ENCODE measurements at regions not wholly inside any gene's neighbourhood (a gene's known extent, or its start where the extent isn't known, plus 50 kb on each side); places are given as distances from the start of the nearest gene placed in this dataset.
"Not testable (repeated sequence)": the region's sequence is repeated elsewhere in the genome, so short reads cannot be mapped to it uniquely, and the experiment has no call there.

DNA sequence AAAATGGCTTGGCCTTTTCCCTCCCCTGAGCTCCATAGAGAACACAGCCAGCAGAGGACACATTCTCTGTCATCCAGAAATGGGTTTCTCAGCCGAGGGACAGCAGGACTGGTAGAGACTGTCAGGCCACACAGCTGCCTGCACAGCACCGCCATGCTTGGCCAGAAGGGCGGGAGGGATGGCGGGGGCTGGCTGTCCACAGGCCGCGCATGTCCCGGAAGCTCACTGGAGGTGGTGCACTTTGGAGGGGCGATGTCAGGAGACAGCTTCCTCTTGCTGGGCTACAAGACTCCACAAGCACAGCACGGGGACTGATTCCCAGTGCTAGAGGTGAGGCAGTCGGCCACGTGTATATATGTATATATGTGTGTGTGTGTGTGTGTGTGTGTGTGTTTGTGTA is 125.3 kb downstream of the GOLGA6L4 start:
- not testable (repeated sequence) for DNase-seq

DNA sequence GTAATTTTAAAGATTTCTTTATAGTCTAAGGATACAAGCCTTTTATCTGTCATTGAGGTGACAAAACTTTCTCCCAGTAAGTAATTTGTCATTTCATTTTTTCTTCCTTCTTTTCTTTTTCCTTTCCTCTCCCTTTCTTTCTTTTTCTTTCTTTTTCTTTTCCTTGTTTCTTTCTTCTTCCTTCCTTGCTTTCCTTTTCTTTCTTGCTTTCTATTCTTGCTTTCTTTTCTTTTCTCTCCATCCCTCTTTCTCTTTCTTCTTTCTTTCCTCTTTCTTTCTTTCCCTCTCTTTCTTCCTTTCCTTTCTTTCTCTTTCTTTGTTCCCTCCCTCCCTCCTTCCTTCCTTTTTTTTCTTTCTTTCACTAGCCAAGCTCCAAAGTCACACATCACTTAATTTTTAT is 148.8 kb downstream of the GOLGA6L4 start:
- not testable (repeated sequence) for DNase-seq

DNA sequence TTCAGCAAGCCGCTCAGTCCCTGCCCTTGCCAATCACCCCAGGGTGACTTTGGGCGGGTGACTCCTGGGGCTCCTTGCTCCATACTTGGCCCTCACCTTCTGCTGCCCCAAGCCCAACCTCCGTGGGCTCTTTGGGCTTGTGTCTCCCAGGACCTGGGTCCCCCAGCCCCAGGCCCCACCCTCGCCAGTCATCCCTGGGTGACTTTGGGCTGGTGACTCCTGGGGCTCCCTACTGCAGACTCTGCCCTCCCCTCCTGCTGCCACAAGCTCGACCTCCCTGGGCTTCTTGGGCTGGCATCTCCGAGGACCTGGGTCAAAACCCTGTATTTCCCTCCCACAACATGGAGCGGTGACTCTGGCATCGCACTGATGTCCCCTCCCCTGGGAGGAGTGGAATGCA is 151.5 kb downstream of the GOLGA6L4 start:
- no peak for DNase-seq

DNA sequence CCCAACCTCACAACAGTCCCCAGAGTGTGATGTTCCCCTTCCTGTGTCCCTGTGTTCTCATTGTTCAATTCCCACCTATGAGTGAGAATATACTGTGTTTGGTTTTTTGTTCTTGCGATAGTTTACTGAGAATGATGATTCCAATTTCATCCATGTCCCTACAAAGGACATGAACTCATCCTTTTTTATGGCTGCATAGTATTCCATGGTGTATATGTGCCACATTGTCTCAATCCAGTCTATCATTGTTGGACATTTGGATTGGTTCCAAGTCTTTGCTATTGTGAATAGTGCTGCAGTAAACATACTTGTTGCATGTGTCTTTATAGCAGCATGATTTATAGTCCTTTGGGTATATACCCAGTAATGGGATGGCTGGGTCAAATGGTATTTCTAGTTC is 152.6 kb downstream of the GOLGA6L4 start:
- DNase-seq, result not testable (repeated sequence)

DNA sequence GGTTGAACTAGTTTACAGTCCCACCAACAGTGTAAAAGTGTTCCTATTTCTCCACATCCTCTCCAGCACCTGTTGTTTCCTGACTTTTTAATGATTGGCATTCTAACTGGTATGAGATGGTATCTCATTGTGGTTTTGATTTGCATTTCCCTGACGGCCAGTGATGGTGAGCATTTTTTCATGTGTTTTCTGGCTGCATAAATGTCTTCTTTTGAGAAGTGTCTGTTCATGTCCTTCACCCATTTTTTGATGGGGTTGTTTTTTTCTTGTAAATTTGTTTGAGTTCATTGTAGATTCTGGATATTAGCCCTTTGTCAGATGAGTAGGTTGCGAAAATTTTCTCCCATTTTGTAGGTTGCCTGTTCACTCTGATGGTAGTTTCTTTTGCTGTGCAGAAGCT is 153.1 kb downstream of the GOLGA6L4 start:
- DNase-seq, result not testable (repeated sequence)

DNA sequence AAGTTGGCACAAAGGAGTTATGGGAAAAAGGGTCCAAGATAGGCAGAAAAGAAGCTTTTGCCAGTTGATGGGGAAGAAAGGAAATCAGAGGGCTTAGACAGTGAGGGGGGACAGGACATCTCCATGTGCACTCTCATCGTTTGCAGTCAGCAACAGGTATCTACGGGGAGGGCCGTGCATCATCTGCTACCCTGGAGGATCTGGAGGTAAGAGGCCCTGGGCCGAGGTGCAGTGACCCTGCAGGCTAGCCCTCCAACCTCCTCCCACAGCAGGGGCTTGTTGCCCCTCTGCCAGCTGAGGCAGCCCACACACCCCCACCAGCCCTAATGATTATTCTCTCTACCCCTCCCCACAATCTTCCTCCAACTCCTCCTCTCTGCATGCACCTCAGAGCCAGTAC is 154.8 kb downstream of the GOLGA6L4 start:
- DNase-seq, result not testable (repeated sequence)

DNA sequence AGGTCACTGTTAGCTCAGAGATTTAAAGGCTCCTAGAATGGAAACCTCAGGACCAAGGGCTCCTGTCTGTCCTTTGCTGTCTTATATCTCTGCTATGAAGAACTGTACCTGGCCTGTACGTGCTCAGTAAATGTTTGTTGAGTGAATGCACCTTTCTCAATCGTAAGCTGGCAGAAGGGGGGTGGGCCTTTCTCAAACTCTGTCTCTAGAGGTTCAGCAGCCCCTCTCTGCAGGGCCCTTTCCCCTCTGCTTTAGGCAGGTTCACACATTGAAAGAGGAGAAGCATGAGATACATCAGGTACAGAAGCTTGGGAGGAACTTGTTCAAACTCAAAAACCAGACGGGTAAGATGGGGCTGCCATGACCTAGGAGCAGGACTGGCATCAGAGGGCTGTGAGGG is 155.6 kb downstream of the GOLGA6L4 start:
- no peak for DNase-seq

DNA sequence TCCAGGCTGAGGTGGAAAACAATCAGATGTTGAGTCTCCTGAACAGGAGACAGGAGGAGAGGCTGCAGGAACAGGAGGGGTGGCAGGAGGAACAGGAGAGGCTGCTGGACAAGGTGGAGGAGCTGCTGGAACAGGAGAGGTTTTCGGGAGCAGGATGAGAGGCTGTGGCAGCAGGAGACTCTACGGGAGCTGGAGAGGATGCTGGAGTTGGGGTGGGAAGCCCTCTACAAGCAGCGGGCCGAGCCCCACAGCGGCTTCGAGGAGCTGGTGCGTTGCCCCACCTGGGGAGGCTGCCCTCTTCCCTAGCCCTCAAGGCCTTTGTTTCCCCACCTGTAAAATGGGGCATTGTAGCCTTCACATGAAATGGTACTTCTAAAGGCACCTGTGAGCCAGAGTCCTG is 156.4 kb downstream of the GOLGA6L4 start:
- DNase-seq, result not testable (repeated sequence)

DNA sequence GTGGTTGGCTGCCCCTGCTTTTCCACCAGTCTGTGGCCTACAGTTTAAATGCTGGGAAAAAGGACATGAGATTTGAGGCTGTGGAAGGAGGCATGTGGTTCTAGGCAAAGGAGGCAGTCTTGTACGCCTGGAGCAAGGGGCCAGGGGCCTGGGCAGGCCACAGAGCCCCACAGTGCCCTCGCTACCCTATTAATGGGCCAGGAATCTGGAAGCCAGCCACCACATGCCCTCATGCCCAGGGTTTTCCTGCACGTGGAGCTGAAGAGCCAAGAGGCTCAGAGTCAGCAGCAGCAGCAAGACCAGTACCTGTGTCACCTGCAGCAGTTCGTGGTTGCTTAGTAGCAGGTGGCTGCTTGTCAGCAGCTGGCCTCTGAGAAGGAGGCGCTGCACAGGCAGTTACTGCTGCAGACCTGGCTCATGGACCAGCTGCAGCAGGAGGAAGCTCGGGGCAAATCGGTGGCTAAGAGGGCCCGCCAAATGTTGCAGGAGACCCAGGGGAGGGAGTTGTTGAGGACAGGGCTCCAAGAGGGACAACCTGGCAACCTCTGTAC is 157.9 kb downstream of the GOLGA6L4 start:
- not testable (repeated sequence) for DNase-seq

DNA sequence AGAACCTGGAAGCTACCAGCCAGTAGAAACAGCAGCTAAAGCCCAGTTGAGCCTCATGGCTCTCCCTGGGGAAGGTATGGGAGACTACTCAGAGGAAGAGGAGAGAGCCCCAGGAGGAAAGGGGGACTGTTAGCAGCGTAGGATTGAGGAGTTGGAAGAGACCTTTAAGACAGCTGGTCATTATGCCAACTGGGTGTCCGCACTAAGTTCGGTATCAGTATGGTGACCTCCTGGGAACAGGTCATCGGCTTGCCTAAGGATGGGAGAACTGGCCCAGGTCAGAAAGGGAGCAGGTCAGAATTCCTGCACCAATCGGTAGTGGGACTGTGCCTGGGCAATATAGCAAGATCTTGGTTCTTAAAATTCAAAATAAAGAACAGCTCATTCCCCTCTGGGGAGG is 158.4 kb downstream of the GOLGA6L4 start:
- DNase-seq, result not testable (repeated sequence)

DNA sequence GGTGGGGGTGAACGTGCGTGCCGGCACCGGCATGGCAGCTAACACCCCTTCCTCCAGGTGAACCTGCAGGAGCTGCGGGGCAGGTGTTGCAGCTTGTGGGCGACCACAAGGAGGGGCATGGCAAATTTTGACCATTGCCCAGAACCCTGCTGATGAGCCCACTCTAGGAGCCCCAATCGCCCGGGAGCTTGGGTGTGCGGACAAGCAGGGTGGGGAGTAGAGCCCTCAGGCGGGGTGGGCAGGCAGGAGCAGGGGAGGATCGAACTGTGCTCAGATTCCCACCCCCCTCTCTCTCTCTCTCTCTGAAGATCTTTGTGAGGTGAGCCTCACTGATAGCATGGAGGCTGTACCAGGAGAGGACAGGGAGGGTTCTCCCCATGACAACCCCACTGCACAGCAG is 159.8 kb downstream of the GOLGA6L4 start:
- not testable (repeated sequence) for DNase-seq

DNA sequence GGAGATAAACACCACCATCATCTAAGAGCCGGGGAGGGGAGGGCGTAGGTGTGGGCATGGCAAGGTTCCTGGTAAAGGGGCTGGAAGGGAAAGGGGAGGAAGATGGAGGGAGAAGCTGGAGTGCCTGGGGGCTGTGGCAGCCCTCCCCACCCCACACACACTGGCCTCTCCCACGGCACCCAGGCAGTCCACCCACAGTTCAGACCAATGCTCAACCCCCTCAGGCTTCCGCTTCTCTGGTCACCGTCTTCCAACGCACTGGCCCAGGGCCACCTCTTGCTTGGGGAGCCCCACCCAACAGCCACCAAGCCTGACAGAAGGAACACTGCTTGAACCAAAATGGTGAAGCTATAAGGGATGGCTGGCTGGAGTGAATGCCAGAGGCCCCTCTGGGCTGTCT is 160.3 kb downstream of the GOLGA6L4 start:
- DNase-seq, result not testable (repeated sequence)

DNA sequence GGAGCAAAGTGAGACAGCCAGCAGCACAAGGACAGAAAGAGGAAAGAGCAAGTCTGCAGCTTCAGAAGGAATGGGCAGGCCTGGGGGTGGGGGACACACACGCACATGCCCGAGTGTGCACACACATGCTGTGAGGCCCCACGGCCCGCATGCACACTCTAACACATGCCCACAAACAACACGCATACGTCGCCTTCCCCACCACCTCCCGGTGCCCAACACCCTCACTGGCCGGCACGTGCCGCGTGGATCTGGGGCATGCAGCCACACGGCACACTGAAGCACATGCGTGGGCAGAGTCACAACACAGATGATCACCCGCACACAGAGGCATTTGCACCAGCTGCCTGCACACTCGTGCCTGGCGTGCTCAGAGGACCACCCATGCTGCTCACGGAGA is 161.5 kb downstream of the GOLGA6L4 start:
- DNase-seq, result not testable (repeated sequence)

DNA sequence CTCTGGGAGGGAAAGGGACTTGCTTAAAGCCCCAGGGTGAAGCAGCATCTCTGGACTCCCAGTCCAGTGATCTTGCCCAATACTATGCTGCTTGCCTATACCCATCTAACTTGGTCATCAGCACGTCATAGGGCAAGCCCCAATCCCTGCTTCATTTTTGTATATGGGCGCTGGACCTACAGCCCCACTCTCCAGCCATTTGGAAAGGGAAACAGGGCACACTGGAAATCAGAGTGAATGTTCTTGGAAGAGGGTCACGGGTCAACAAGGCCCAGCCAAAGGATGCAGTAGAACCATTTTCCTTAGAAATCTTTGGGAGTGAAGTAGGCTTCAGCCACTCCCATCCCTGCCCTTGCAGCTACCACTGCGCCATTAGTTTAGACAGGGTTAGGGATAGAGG is 162.5 kb downstream of the GOLGA6L4 start:
- not testable (repeated sequence) for DNase-seq

DNA sequence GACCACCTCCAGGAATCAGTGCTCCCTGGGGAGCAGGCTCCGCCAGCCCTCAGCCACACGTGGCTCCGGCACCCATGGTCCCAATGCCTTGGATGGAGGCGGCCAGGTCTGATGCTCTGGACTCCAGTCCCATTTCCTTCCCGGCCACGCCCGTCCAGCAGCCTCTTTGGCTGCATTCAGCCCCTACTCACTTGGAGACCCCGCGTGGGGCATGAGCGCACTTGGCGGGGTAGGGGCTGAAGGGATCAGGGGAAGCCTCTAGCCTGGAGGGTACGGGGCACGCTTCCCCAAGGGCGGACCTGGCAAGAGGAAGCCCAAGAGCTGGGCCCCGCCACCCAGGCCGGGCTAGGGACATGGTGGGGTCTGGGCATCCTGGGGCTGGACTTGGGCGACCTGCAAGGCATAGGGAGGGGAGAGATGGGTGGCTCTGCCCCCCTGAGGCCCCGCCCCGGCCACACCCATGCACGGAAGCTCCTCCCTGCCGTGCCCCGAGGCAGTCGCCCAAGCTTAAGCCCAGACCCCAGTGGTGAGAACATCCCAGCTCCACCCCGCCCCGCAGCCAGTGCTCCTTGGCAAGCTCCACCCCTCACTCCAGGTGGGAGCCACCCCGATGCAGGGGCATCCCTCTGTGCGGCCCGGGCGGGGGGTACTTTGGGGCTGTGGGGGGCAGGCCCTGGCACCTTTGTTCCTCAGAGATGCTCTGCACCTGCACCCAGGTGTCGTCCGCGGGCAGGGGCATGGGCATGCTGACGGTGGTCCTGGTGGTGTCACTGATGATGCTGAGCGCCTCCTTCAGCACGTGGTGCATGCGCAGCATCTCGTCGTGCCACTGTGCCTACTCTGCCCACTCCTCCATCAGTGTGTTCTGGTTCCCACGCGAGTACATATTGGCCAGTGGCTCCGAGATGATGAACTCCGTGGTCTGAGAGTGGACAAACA is 163.5 kb downstream of the GOLGA6L4 start:
- no peak for DNase-seq

DNA sequence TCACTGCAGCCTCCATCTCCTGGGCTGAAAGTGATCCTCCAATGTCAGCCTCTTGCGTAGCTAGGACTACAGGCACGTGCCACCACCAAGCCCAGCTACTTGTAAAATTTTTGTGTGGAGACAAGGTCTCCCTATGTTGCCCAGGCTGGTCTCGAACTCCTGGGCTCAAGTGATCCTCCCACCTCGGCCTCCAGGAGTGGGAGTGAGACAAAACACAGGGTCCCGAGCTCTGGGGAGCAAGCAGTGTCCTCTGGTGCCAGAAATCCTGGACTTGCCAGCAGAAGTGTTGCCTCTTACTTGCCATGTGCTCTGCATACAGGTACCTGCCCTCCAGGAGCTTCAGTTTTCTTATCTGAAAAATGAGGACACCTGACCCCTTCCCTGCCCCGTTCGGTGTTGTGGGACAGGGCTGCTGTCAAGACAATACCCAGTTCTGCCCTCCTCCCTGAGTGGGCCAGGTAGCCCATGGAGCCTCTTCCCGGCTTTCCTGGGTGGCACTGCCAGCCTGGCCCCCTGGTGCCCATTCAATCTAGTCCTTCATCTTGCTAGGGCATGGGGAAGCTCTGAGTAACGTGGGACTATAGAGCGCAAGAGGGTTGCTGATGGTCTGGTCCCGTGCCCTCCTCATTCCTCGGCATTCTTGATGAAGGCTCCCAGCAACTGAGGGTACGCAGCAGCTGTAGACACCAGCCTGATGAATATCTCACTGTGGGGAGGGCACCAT is 164.6 kb downstream of the GOLGA6L4 start:
- DNase-seq, result no peak

DNA sequence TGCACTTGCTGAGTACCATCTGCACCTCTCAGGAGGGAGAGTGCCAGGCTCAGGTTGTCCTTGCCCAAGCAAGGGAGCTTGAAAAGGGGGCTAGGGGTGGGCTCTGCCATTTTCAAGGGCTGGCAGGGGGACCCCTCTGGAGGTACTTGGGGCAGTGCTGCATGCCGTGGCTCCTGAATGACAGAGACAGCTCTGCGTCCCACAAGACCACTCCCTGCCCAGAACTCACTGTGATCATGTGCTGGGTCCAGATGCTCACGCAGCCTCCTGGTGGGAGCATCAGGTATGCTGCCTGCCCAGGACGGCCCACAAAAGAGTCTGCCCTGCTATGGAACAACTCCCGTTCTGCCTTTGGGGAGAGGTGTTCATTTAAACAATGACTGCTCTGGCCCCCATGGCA is 165.2 kb downstream of the GOLGA6L4 start:
- no peak for DNase-seq

DNA sequence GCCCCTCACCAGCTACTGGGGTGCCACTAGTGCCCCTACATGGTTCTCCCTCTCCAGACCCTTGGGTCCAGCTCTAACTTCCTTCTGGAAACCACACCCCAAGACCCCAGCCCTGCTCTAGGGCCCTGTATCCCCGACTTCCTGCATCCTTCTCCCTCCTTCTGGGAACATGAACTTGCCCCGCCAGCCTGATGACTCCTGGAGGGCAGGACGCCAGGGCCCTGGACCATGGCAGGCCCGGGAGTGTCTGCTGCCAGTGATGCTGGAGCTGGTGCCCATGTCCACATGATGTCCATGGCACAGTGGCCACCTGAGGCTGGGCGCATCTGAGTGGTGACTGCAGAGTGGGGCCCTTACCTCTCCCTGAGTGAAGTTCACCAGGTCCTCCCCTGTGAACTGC is 165.9 kb downstream of the GOLGA6L4 start:
- DNase-seq, result not testable (repeated sequence)

DNA sequence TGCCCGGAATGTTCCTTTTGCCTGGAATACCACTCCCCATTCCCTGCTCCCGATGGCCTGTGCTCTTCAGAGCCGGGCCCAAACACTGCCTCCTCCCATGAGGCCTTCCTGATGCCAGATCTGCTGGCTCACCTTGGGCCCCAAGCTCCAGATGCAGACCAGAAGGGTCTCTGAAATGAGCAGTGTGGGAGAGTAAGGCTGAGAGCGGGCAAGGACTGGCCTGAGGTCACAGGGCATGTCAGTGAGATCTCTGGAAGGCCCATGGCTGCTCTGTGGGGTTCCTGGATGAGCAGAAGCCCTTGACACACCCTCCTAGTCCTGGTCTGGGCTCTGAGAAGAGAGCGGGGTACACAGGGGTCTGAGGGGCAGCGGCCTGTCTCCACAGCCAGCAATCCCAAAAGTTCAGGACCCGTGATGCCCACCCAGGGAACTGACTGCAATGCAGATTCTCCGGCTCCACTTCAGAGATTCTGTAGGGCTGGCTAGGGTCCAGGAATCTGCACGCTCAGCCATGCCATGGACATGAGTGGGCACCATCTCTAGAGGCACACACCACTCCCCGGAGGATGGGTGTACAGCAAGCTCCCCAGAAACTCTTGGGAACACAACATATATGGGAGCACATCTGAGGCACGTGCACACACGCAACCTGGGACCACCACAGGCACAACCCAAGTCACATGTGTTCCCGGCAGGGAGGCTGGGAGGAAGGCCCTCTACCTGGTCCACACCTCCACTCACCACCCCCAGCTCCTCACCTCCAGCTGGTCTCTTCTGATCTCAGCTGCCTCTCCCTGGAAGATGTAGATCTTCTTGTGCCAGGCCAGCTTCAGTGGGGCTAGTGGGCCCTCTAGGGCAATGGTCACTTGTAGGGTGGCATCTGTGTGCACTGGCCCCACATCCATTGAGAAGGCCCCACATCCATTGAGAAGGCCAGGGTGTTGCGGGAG is 166.6 kb downstream of the GOLGA6L4 start:
- DNase-seq, result not testable (repeated sequence)

DNA sequence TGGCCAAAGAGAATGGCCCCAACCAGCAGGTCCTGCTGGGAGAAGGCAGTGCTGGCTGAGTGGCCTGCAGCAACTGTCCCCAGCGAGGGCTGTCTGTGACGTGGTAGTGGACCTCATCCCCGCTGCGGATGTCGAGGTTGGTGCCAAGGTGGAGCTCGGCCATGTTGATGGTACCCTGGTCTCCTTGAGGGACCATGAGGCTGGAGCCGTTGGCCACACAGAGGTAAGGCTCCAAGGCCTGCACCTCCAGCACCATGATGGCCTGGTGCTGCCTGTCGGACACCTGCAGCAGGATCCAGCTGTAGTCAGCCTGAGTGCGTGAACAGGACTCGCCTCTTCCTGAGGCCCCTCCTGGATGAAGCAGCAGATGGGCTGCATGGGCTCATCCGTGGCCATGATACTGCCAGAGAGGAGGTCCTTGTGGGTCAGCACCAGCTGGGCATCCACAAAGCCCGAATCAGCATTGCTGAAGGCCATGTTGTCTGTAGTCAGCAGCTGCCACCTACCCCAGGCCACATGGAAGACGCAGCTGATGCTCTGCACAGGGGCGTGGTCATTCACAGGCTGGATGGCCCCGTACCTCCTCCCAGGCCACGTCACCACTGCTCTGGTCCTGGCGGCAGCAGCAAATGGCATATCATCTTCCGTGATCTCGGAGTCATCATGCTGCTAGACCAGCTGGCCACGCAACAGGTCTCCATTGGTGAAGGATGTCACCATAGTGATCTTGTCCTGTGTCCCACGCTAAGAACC is 167.5 kb downstream of the GOLGA6L4 start:
- no peak for DNase-seq

DNA sequence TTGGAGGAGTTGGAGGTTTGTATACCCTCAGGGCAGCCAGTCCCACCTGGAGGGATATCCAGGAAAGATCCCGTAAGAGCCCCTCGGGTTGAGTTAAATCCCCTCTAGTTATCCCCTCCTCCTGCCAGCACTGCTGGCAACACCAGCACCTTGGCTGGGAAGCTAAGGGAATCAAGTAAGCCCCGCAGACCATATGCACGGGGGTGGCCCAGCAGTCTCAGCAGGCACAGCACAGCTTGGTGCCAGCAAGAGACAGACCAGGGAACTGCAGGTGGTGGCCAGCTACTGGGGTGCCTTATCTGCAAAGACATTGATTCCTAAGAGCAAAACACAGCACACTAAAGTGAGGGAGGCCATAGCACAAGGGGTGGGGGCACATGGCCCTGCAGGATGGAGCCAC is 173.8 kb downstream of the GOLGA6L4 start:
- DNase-seq, result not testable (repeated sequence)

All from CD4-positive, alpha-beta T cell treated with Interleukin-1 beta for 1 hour (primary cell).